Adipocyte (in vitro differentiated cells): ENCODE measurements at regions not wholly inside any gene's neighbourhood (a gene's known extent, or its start where the extent isn't known, plus 50 kb on each side); places are given as distances from the start of the nearest gene placed in this dataset.
A peak's percentile ranks its signal among the peaks of the same experiment; 100 is the strongest.

ENCODE experiments used
- DNase-seq: peaks from one replicate; pipeline ENCODE4 v3.0.0-alpha.2; 2015; ENCODE audit warnings: low read depth
- H3K27me3 ChIP-seq: replicated peaks from 2 replicates; pipeline ENCODE4 v1.7.0; 2013; ENCODE audit warnings: mild to moderate bottlenecking, low read length, moderate library complexity; ENCODE audit not compliant: control insufficient read depth, insufficient read depth
- H3K36me3 ChIP-seq: 2 replicates; pipeline ENCODE4 v1.7.0; 2013; ENCODE audit warnings: low read length, mild to moderate bottlenecking, moderate library complexity; ENCODE audit not compliant: control insufficient read depth, insufficient read depth, severe bottlenecking
- H3K4me1 ChIP-seq: 2 replicates; pipeline ENCODE4 v1.7.0; 2013; ENCODE audit warnings: mild to moderate bottlenecking, low read length, moderate library complexity; ENCODE audit not compliant: control insufficient read depth, insufficient read depth
- H3K4me3 ChIP-seq: 2 replicates; pipeline ENCODE4 v1.7.0; 2013; ENCODE audit warnings: mild to moderate bottlenecking, low read length, moderate library complexity
- H3K9ac ChIP-seq: 2 replicates; pipeline ENCODE4 v1.7.0; 2013; ENCODE audit warnings: mild to moderate bottlenecking, low read length, moderate library complexity
- H3K9me3 ChIP-seq: 2 replicates; pipeline ENCODE4 v1.7.0; 2013; ENCODE audit warnings: mild to moderate bottlenecking, low read length, moderate library complexity; ENCODE audit not compliant: control insufficient read depth

- Histone ChIP-seq H3K27me3 (no peaks in the 10 kb centered on the region), H3K4me3 (no peak overlapping the region), H3K9me3 (peaks cover 6% of the 10 kb centered on the region), H3K4me1 (peaks cover 24% of the 10 kb centered on the region), H3K9ac (no peak overlapping the region), H3K36me3 (no peaks in the 10 kb centered on the region)
- no peak for DNase-seq
These were observed 76.8 kb upstream of the SERP2 start for GRCh38 chr13:44296856-44297255.

- no peak overlapping the region for H3K4me3 ChIP-seq
- DNase-seq, result no peak
These were observed 75.3 kb upstream of the SERP2 start for GRCh38 chr13:44298314-44298713.

DNA sequence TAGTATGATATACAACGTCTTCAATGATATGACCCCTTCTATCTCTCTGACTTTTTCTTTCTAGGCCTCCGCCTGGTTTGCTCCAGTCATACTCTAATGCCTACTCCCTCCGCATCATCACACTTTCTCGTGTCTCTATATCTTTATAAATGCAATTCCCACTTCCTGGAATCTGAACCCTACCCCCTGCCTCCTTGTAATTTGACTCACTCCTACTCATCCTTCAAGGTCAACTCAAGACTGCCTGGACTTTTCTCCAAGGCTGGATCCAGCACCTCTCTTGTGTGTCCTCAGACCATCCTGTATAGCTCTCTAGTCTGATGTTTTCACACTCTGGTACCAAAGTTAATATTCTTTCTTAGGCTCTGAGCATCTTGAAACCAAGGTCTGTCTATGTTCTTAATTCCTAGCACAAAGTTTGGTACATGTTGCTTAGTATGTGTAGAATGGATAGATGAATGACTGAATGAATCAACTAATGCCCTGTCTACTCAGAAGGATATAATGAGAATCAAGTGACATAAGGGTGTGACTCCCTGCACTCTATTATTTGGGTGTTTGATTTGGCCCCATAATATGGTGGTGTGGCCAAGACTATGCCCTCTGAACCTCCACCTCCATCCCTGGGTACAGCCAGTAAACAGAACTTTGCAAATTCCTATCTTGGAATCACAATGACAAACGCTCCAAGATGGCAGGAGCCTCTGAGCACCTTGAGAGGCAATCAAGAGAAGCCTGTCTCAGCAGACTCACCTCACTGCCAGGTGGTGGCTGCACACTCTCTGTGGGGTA is 74.3 kb upstream of the SERP2 start:
- H3K27me3 ChIP-seq, result no peaks in the 10 kb centered on the region
- no peaks in the 10 kb centered on the region for H3K36me3 ChIP-seq
- DNase-seq, result no peak
- no peak overlapping the region for H3K9ac ChIP-seq
- no peak overlapping the region for H3K4me3 ChIP-seq
- H3K4me1 ChIP-seq, result peaks cover 31% of the 10 kb centered on the region
- no peaks in the 10 kb centered on the region for H3K9me3 ChIP-seq

More at GRCh38 chr13:44298314-44298713, 75.3 kb upstream of the SERP2 start:
- no peak overlapping the region for H3K9ac ChIP-seq
- H3K4me1 ChIP-seq, result peaks cover 30% of the 10 kb centered on the region
- no peaks in the 10 kb centered on the region for H3K36me3 ChIP-seq
- no peaks in the 10 kb centered on the region for H3K9me3 ChIP-seq
- H3K27me3 ChIP-seq, result no peaks in the 10 kb centered on the region

DNA sequence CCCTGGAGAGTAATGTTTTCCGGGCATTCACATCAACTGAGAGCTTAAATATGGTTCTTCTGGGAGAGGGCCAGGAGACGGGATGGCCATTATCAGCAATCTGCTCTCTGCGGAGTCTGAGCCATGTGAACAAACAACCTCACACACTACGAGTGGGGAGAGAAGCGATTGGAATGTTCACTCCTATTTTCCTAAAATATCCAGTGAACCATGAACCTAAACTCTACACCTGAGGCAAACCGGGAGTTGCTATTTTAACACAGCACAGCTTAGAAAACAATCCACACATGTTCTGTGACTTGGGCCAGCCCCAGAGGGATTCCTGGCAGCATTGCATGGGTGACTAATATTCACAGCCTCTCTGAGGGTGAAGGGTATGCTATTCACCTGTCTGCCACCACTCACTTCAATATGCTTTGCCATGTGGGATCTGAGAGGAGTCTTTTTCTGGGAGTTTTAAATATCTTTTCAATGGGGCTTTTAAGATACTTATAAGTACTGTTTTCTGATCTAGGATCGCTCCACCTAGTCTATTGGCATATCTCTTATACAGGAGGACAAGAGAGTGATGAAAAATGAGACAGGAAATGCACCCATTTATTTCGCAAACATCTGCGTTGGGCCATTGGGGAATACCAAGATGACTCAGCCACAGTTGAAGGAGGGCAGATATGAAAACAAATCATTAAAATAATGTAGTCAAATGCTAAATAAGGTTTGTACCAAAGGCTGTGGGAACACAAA is 72.6 kb upstream of the SERP2 start:
- no peak overlapping the region for H3K9ac ChIP-seq
- H3K4me1 ChIP-seq, result peaks cover 26% of the 10 kb centered on the region
- H3K27me3 ChIP-seq, result no peaks in the 10 kb centered on the region
- no peak overlapping the region for H3K4me3 ChIP-seq
- DNase-seq, result peak; percentile 43
- H3K9me3 ChIP-seq, result no peaks in the 10 kb centered on the region
- H3K36me3 ChIP-seq, result no peaks in the 10 kb centered on the region

GRCh38 chr13:44301639-44302015 is 72.0 kb upstream of the SERP2 start:
- DNase-seq, result no peak
- no peak overlapping the region for H3K4me3 ChIP-seq
- no peaks in the 10 kb centered on the region for H3K36me3 ChIP-seq
- H3K4me1 ChIP-seq, result peaks cover 26% of the 10 kb centered on the region
- H3K9me3 ChIP-seq, result no peaks in the 10 kb centered on the region
- H3K9ac ChIP-seq, result no peak overlapping the region
- no peaks in the 10 kb centered on the region for H3K27me3 ChIP-seq

DNA sequence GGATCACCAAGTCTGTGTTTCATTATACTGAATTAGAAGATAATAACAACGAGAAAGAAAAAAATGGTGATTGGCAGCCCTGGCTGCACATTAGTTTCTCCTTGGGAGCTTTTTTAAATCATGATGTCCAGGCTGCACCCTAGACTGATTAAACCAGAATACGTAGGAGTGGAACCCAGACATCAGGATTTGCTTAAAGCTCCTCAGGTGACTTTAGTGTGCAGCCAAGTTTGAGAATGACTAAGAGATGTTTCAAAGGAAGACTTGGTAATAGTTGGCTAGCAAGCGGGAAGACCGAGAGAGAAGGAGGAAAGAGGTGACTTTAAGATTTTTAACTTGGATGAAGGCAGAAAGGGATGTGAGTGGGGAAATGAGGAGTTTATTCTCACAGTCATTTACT is 71.4 kb upstream of the SERP2 start:
- Histone ChIP-seq H3K9me3 (no peaks in the 10 kb centered on the region), H3K4me3 (no peak overlapping the region), H3K27me3 (no peaks in the 10 kb centered on the region), H3K4me1 (peaks cover 26% of the 10 kb centered on the region), H3K36me3 (no peaks in the 10 kb centered on the region), H3K9ac (no peak overlapping the region)
- DNase-seq, result no peak

DNA sequence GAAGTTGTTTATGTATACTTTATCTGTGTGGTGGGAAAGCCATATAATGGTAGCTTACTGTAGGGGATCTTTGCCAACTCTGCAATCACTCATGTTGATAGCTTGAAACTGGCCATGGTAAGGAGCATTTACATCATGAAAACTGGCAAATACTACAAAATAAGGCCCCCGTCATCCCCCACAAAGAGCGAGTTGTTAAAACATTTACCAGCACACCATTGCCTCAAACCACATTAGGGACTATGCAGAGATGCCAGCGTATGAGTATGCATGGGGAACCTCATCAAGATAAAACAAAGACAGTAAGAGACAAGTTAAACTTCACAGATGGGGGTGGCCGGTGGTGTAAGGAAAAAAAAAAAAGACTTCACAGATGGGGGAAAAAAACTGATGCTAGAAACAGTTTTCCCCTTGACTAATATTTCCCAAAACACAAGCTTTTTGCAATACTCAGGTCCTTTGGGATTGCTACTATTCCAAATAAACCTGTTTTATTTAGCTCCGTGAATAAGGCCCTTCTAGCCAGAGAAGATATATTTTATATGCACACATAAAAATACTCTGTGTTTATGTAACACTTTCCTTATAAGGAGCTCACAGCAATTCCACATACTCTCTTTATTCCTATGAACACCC is 70.6 kb upstream of the SERP2 start:
- no peak for DNase-seq
- Histone ChIP-seq H3K36me3 (no peaks in the 10 kb centered on the region), H3K9ac (no peak overlapping the region), H3K9me3 (no peaks in the 10 kb centered on the region), H3K27me3 (no peaks in the 10 kb centered on the region), H3K4me3 (no peak overlapping the region), H3K4me1 (peaks cover 26% of the 10 kb centered on the region)

DNA sequence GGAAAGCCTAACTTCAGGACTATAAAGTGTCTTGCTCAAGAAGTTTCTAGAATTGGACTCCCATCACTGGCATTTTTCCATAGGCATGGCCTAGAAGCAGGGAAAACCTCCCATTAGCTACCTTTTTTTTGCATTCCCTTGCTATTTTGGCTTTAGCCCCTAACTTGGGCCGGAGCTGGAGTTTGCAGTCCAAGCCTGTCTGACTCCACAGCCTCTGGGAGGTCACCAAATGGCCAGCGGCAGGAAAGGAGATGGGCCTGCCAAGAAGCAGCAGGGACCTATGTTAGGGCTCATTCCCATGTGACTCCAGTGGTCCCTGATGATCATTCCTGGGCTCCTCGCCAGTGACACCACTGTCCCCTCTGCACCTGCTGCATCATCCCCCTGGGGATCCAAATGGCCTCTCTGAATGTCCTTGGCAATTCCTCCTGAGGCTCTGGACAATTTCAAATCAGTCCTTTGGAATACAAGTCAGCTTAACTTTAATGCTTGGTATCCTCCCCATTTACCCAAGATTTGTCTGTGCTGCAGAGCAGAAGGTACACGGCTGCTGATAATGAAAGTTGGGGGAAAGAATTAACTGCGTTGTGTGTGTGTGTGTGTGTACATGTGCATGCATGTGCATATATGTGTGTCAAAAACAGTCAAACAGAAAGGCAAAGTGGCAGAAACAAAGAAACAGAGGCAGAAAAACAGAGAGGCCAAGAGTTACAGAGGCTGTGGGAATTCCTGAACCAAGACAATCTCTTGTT is 69.8 kb upstream of the SERP2 start:
- no peak for DNase-seq
- Histone ChIP-seq H3K4me1 (peaks cover 26% of the 10 kb centered on the region), H3K9me3 (no peaks in the 10 kb centered on the region), H3K4me3 (no peak overlapping the region), H3K9ac (no peak overlapping the region), H3K27me3 (no peaks in the 10 kb centered on the region), H3K36me3 (no peaks in the 10 kb centered on the region)

- DNase-seq, result no peak
- no peaks in the 10 kb centered on the region for H3K36me3 ChIP-seq
These were observed 69.2 kb upstream of the SERP2 start for GRCh38 chr13:44304433-44304725.

GRCh38 chr13:44305286-44305685 is 68.3 kb upstream of the SERP2 start:
- Histone ChIP-seq H3K4me1 (peaks cover 26% of the 10 kb centered on the region), H3K4me3 (no peak overlapping the region), H3K9me3 (no peaks in the 10 kb centered on the region), H3K36me3 (no peaks in the 10 kb centered on the region), H3K9ac (no peak overlapping the region), H3K27me3 (peaks cover 6% of the 10 kb centered on the region)
- no peak for DNase-seq

More at GRCh38 chr13:44304433-44304725, 69.2 kb upstream of the SERP2 start:
- Histone ChIP-seq H3K27me3 (peaks cover under 1% of the 10 kb centered on the region), H3K4me1 (peaks cover 26% of the 10 kb centered on the region), H3K4me3 (no peak overlapping the region), H3K9me3 (no peaks in the 10 kb centered on the region), H3K9ac (no peak overlapping the region)

GRCh38 chr13:44305917-44306370 is 67.7 kb upstream of the SERP2 start:
- H3K9me3 ChIP-seq, result no peaks in the 10 kb centered on the region
- no peak overlapping the region for H3K9ac ChIP-seq
- H3K27me3 ChIP-seq, result peaks cover 6% of the 10 kb centered on the region
- H3K36me3 ChIP-seq, result no peaks in the 10 kb centered on the region
- H3K4me3 ChIP-seq, result no peak overlapping the region
- peaks cover 27% of the 10 kb centered on the region for H3K4me1 ChIP-seq
- DNase-seq, result no peak
